GM18505 (cell line): ENCODE measurements at regions not wholly inside any gene's neighbourhood (a gene's known extent, or its start where the extent isn't known, plus 50 kb on each side); places are given as distances from the start of the nearest gene placed in this dataset.
"Not testable (repeated sequence)": the region's sequence is repeated elsewhere in the genome, so short reads cannot be mapped to it uniquely, and the experiment has no call there.

Experiments used
- ATAC-seq: cut with Tn5 transposase; IDR thresholded peaks from one replicate; pipeline ENCODE4 v1.9.1; 2021; ENCODE audit not compliant: unreplicated experiment
- POLR2A ChIP-seq: IDR thresholded peaks from 4 replicates; pipeline ENCODE4 v1.6.1; 2011; ENCODE audit warnings: borderline replicate concordance; ENCODE audit not compliant: insufficient read depth, insufficient read length; ENCODE audit errors: extremely low read depth

GRCh38 chr7:82605247-82605864 lies 161.8 kb upstream of the CACNA2D1 start:
- no peak for TF ChIP-seq POLR2A
- ATAC-seq = no peak

GRCh38 chr7:82602066-82602465 lies 158.5 kb upstream of the CACNA2D1 start:
- no peak for ATAC-seq
- TF ChIP-seq POLR2A = no peak

DNA sequence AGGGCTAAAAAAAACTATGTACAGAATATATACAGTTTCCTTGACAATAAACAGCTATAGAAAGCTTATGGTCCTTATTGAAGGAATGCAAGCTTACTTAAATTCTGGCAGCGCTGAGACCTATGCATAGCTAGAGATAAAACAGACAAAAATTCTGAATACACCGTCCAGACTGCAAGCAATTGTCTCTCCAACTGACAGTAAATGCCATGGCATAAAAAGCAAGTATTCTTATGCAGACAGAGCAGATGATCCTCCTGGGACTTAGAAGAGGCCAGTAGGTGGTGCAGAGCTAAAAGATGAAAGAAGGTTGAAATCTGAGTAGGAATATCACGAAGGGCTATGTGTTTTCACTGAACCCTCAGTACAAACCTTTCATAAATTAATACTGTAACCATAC lies 157.0 kb upstream of the CACNA2D1 start:
- no peak for ATAC-seq
- TF ChIP-seq POLR2A = no peak

GRCh38 chr7:82599895-82600294 lies 156.3 kb upstream of the CACNA2D1 start:
- TF ChIP-seq POLR2A = no peak
- ATAC-seq = no peak

- TF ChIP-seq POLR2A = no peak
- ATAC-seq = no peak
These were observed 155.4 kb upstream of the CACNA2D1 start for GRCh38 chr7:82598958-82599357.

GRCh38 chr7:82595795-82596194 lies 152.2 kb upstream of the CACNA2D1 start:
- ATAC-seq = not testable (repeated sequence)

DNA sequence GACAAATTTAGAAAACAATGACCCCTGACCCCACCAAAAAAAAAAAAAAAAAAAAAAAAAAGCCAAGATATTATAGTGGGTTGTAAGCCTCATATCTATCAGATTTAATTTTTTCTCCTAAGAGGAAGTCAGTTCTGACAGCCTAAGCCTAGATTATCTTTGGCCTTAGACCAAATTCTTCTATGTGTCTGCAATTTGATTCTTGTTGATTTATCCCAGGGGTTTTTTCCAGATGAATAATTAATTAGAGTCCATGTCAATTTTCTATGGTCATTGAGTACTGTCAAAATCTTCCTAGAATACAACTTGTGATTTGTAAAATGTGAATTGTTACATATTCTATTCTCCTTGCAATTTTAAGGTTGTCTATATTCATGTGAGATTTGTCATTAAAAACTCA lies 151.6 kb upstream of the CACNA2D1 start:
- TF ChIP-seq POLR2A = no peak

GRCh38 chr7:82594665-82595064 lies 151.1 kb upstream of the CACNA2D1 start:
- TF ChIP-seq POLR2A = no peak
- ATAC-seq = no peak

More for the DNA sequence above, 151.6 kb upstream of the CACNA2D1 start:
- ATAC-seq = no peak

DNA sequence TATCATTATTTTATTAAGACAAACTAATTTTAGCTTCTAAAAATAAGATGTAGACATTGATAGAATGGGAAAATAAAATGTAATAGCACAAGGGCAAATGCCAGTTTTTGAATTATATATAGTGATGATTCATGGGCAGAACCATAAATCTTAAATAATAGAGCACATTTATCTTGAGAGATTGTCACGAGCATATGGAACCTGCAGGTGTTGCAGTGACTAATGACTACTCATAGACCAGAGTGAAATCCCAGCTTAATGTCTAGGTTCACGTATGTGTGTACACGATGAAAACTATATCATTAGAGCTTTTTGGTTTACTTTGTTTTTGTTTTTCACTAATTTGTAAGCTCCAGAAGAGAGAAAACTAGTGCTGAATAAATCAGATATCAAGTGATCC lies 150.2 kb upstream of the CACNA2D1 start:
- ATAC-seq = no peak
- no peak for TF ChIP-seq POLR2A

DNA sequence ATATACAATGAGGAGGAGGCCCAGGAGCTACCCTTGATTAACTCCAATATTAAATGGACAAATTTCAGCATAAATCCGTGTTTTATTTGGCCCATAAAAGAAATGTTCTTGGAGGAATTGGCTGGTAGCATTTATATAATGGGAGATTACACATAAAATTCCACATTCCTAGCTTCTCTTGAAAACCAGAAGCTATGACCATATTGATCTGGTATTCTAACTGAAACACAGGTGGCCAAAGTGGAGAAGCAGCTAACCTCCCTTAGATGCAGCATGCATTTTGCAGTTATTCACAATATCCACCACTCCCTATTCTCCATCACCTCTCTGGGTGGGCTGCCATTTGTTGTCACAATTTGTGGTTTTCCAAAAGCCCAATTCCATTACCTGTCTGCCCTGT lies 148.8 kb upstream of the CACNA2D1 start:
- ATAC-seq = no peak
- no peak for TF ChIP-seq POLR2A

DNA sequence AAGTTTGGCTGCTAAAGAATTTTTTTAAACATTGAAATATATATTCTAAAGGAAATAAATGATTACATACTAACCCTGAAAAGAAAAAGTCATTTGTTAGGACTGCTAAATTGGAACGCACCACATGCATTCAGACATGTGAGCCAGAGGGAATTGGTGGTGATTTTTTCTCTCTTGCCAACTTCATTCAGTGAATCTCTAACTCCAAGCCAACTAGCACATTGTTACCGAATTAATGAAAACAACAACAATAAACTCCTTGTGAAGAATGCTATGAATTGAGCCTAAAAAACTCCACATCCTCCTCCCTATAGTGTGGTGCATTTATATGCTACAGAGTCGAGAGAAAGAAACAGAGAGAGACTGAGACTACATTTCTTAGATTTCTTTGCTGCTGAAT lies 135.5 kb upstream of the CACNA2D1 start:
- no peak for ATAC-seq
- TF ChIP-seq POLR2A = no peak

GRCh38 chr7:82578430-82578829 lies 134.9 kb upstream of the CACNA2D1 start:
- ATAC-seq = no peak
- TF ChIP-seq POLR2A = no peak

- TF ChIP-seq POLR2A = no peak
- peak; percentile 95 for ATAC-seq
These were observed 128.8 kb upstream of the CACNA2D1 start for GRCh38 chr7:82572195-82572880.

- not testable (repeated sequence) for ATAC-seq
These were observed 127.5 kb upstream of the CACNA2D1 start for GRCh38 chr7:82571047-82571446.

- no peak for TF ChIP-seq POLR2A
These were observed 124.3 kb upstream of the CACNA2D1 start for GRCh38 chr7:82567841-82568240.

More at GRCh38 chr7:82567841-82568240, 124.3 kb upstream of the CACNA2D1 start:
- no peak for ATAC-seq
